ENCODE measurements at regions not wholly inside any gene's neighbourhood (a gene's known extent, or its start where the extent isn't known, plus 50 kb on each side); places are given as distances from the start of the nearest gene placed in this dataset.

GRCh38 chr1:95561346-95561745 is 327.3 kb downstream of the RWDD3 start:
- Histone ChIP-seq H3K9ac (ENCODE audit: insufficient read depth, low read depth, low read length) (no peak overlapping the region), H3K79me2 (ENCODE audit: insufficient read depth, low read length) (no peaks in the 10 kb centered on the region), H3K27me3 (ENCODE audit: control insufficient read depth in 1 of 2, insufficient read depth in 2 of 2, low read length in 2 of 2) (no peaks in the 10 kb centered on the region), H3K9me3 (ENCODE audit: low read length) (peaks cover 15% of the 10 kb centered on the region; the same call in 1 of the 2 replicates), H4K20me1 (ENCODE audit: insufficient read depth, low read length) (no peaks in the 10 kb centered on the region), H3K36me3 (replicated peaks in 1 of 2; ENCODE audit: control insufficient read depth in 1 of 2, insufficient read depth in 2 of 2, low read length in 2 of 2) (no peaks in the 10 kb centered on the region), H2AFZ (ENCODE audit: low read length) (no peak overlapping the region), H3K4me1 (ENCODE audit: insufficient read depth, low read length) (no peaks in the 10 kb centered on the region), H3K4me2 (ENCODE audit: low read depth, low read length) (no peak overlapping the region), H3K27ac (ENCODE audit: extremely low read length, insufficient read depth, low read length) (no peak overlapping the region), H3K4me3 (replicated peaks in 1 of 3; ENCODE audit: insufficient read depth in 1 of 3, low read depth in 2 of 3, low read length in 3 of 3) (no peak overlapping the region)
- intact Hi-C loops (cut with micrococcal nuclease; ENCODE audit: unreplicated experiment) (no loop called here), in situ Hi-C loops (cut with HindIII; ENCODE audit: extremely low pct_ligation_motif_present, low pct_unique_long_range_greater_than_20kb) (no loop called here)
- BruUV-seq (replicated peaks): no TSS peak
- ATAC-seq: no peak
- TF ChIP-seq AHDC1 (CRISPR knock-in tag; IDR thresholded peaks at IDR 0.05; ENCODE audit: borderline replicate concordance) (no peak), ETV5 (CRISPR knock-in tag; IDR thresholded peaks at IDR 0.05; ENCODE audit: borderline replicate concordance) (no peak), ZNF280B (CRISPR knock-in tag; IDR thresholded peaks at IDR 0.05; ENCODE audit: borderline replicate concordance) (no peak), TRIM24 (CRISPR knock-in tag; IDR thresholded peaks at IDR 0.05) (no peak), GABPB1 (CRISPR knock-in tag; IDR thresholded peaks at IDR 0.05) (no peak), NFATC3 (CRISPR knock-in tag; IDR thresholded peaks at IDR 0.05) (no peak)
- POLR2A ChIA-PET: no interaction called here
- no peak for DNase-seq (ENCODE audit: low spot score)
- CTCF ChIA-PET (ENCODE audit: low intra/inter-chr PET ratio, low total read pairs): no interaction called here
- no peak for FAIRE-seq
